ENCODE measurements at regions not wholly inside any gene's neighbourhood (a gene's known extent, or its start where the extent isn't known, plus 50 kb on each side); places are given as distances from the start of the nearest gene placed in this dataset.

- no peaks in the 10 kb centered on the region for H3K9me3 ChIP-seq (replicated peaks; ENCODE audit: insufficient read depth, low read length)
- H3K36me3 ChIP-seq (replicated peaks; ENCODE audit: insufficient read depth, low read length), result no peaks in the 10 kb centered on the region
- TF ChIP-seq EZH2phosphoT487 (IDR thresholded peaks at IDR 0.05; ENCODE audit: low read length) (no peak), CTCF (IDR thresholded peaks at IDR 0.05; ENCODE audit: low read length) (no peak), EZH2 (optimal IDR thresholded peaks at IDR 0.05; ENCODE audit: low read depth, low read length) (no peak)
- H3K4me1 ChIP-seq (ENCODE audit: low read length), result peaks cover 8% of the 10 kb centered on the region
- H3F3A ChIP-seq (ENCODE audit: insufficient read depth, low read length), result peaks cover 5% of the 10 kb centered on the region
- H3K4me2 ChIP-seq (ENCODE audit: low read depth, low read length), result no peak overlapping the region
- no peak overlapping the region for H3K9ac ChIP-seq (ENCODE audit: low read length)
- H4K20me1 ChIP-seq (ENCODE audit: insufficient read depth, low read length), result no peaks in the 10 kb centered on the region
- H3K79me2 ChIP-seq (ENCODE audit: low read length), result no peaks in the 10 kb centered on the region
- H3K9me2 ChIP-seq (replicated peaks; ENCODE audit: insufficient read depth, low read length), result no peaks in the 10 kb centered on the region
- DNase-seq, result no peak
- H3K27ac ChIP-seq (ENCODE audit: low read length), result no peak overlapping the region
- no peak overlapping the region for H2AFZ ChIP-seq (ENCODE audit: low read length)
- no peaks in the 10 kb centered on the region for H3K27me3 ChIP-seq (replicated peaks; ENCODE audit: insufficient read depth, low read length)
- H3K4me3 ChIP-seq (ENCODE audit: low read length), result no peak overlapping the region
Observed at GRCh38 chr6:14235653-14236356, 118.2 kb downstream of the CD83 start.

- peaks cover 23% of the 10 kb centered on the region for H3K4me1 ChIP-seq (ENCODE audit: low read length)
- no peak overlapping the region for H3K9ac ChIP-seq (ENCODE audit: low read length)
- H4K20me1 ChIP-seq (ENCODE audit: insufficient read depth, low read length), result no peaks in the 10 kb centered on the region
- no peak for TF ChIP-seq EZH2 (optimal IDR thresholded peaks at IDR 0.05; ENCODE audit: low read depth, low read length)
- TF ChIP-seq EZH2phosphoT487 (IDR thresholded peaks at IDR 0.05; ENCODE audit: low read length), result no peak
- TF ChIP-seq CTCF (IDR thresholded peaks at IDR 0.05; ENCODE audit: low read length), result no peak
- peaks cover 16% of the 10 kb centered on the region for H3F3A ChIP-seq (ENCODE audit: insufficient read depth, low read length)
- no peaks in the 10 kb centered on the region for H3K27me3 ChIP-seq (replicated peaks; ENCODE audit: insufficient read depth, low read length)
- H3K4me2 ChIP-seq (ENCODE audit: low read depth, low read length), result no peak overlapping the region
- H2AFZ ChIP-seq (ENCODE audit: low read length), result no peak overlapping the region
- H3K27ac ChIP-seq (ENCODE audit: low read length), result no peak overlapping the region
- no peak overlapping the region for H3K4me3 ChIP-seq (ENCODE audit: low read length)
- H3K9me3 ChIP-seq (replicated peaks; ENCODE audit: insufficient read depth, low read length), result no peaks in the 10 kb centered on the region
- H3K36me3 ChIP-seq (replicated peaks; ENCODE audit: insufficient read depth, low read length), result no peaks in the 10 kb centered on the region
- DNase-seq, result no peak
- H3K9me2 ChIP-seq (replicated peaks; ENCODE audit: insufficient read depth, low read length), result no peaks in the 10 kb centered on the region
- no peaks in the 10 kb centered on the region for H3K79me2 ChIP-seq (ENCODE audit: low read length)
Observed at GRCh38 chr6:14239097-14239496, 121.5 kb downstream of the CD83 start.

GRCh38 chr6:14240411-14241166 is 123.0 kb downstream of the CD83 start:
- DNase-seq, result peak; percentile 49
- Histone ChIP-seq H3K9me2 (replicated peaks; ENCODE audit: insufficient read depth, low read length) (no peaks in the 10 kb centered on the region), H3K4me2 (ENCODE audit: low read depth, low read length) (peak overlapping the region; percentile 80), H3K9me3 (replicated peaks; ENCODE audit: insufficient read depth, low read length) (no peaks in the 10 kb centered on the region), H3K79me2 (ENCODE audit: low read length) (no peaks in the 10 kb centered on the region), H3K4me3 (ENCODE audit: low read length) (peak overlapping the region; percentile 38), H3K36me3 (replicated peaks; ENCODE audit: insufficient read depth, low read length) (no peaks in the 10 kb centered on the region), H4K20me1 (ENCODE audit: insufficient read depth, low read length) (no peaks in the 10 kb centered on the region), H3K27me3 (replicated peaks; ENCODE audit: insufficient read depth, low read length) (no peaks in the 10 kb centered on the region), H2AFZ (ENCODE audit: low read length) (0 out of 2 replicates have a peak overlapping the region, but pooled peaks have one; percentile 37), H3K27ac (ENCODE audit: low read length) (peak overlapping the region; percentile 83), H3K4me1 (ENCODE audit: low read length) (peaks cover 23% of the 10 kb centered on the region), H3F3A (ENCODE audit: insufficient read depth, low read length) (peaks cover 16% of the 10 kb centered on the region), H3K9ac (ENCODE audit: low read length) (peak overlapping the region; percentile 31; the same call in 1 of the 2 replicates)
- TF ChIP-seq CTCF (IDR thresholded peaks at IDR 0.05; ENCODE audit: low read length), result no peak
- TF ChIP-seq EZH2 (optimal IDR thresholded peaks at IDR 0.05; ENCODE audit: low read depth, low read length), result no peak
- TF ChIP-seq EZH2phosphoT487 (IDR thresholded peaks at IDR 0.05; ENCODE audit: low read length), result no peak

Data from MM.1S (cell line).